BJ (cell line): ENCODE measurements at regions not wholly inside any gene's neighbourhood (a gene's known extent, or its start where the extent isn't known, plus 50 kb on each side); places are given as distances from the start of the nearest gene placed in this dataset.
"Not testable (repeated sequence)": the region's sequence is repeated elsewhere in the genome, so short reads cannot be mapped to it uniquely, and the experiment has no call there.

Source experiments
- CTCF ChIA-PET: fragments of 350-600 bp; formaldehyde crosslinking; extraction: SDS; loops from one replicate; lab custom pipeline; 2021; ENCODE audit warnings: antibody characterized with exemption, inconsistent platforms; lab: Yijun Ruan, JAX
- POLR2A ChIA-PET: fragments of 300-600 bp; sonication (Branson Sonifier 250); formaldehyde crosslinking; extraction: SDS; loops from one replicate; lab custom pipeline; 2021; ENCODE audit warnings: antibody characterized with exemption; lab: Charles Lee
- DNase-seq: peaks from one replicate; pipeline ENCODE4 v3.0.0-alpha.2; 2011; ENCODE audit warnings: low read depth
- H3K27me3 ChIP-seq: 2 replicates; pipeline ENCODE4 v1.6.0; 2011; ENCODE audit warnings: low read length; ENCODE audit not compliant: control insufficient read depth, insufficient read depth
- H3K36me3 ChIP-seq: 2 replicates; pipeline ENCODE4 v1.5.1; 2011; ENCODE audit warnings: low read length; ENCODE audit not compliant: control insufficient read depth, insufficient read depth
- H3K4me3 ChIP-seq: 2 replicates; pipeline ENCODE4 v1.5.1; 2011; ENCODE audit warnings: low read depth, mild to moderate bottlenecking, control low read depth, low read length
- CTCF ChIP-seq: IDR thresholded peaks from 2 replicates; pipeline ENCODE4 v1.5.1; 2011; ENCODE audit warnings: low read depth, mild to moderate bottlenecking, control low read depth, inconsistent platforms, low read length, moderate library complexity; ENCODE audit not compliant: insufficient read depth

- ChIA-PET CTCF (no interaction called here), POLR2A (no interaction called here)
- no peak for DNase-seq
Measured at GRCh38 chr7:109890622-109891021, 1200.3 kb upstream of the LRRN3 start.

GRCh38 chr7:109893231-109893630, 1197.7 kb upstream of the LRRN3 start:
- no peaks in the 10 kb centered on the region for H3K36me3 ChIP-seq
- H3K4me3 ChIP-seq = no peak overlapping the region
- ChIA-PET CTCF (no interaction called here), POLR2A (no interaction called here)
- H3K27me3 ChIP-seq = no peaks in the 10 kb centered on the region
- no peak for DNase-seq
- no peak for TF ChIP-seq CTCF

More at GRCh38 chr7:109890622-109891021, 1200.3 kb upstream of the LRRN3 start:
- Histone ChIP-seq H3K4me3 (no peak overlapping the region), H3K36me3 (no peaks in the 10 kb centered on the region), H3K27me3 (no peaks in the 10 kb centered on the region)
- no peak for TF ChIP-seq CTCF

GRCh38 chr7:109895536-109895935, 1195.4 kb upstream of the LRRN3 start:
- TF ChIP-seq CTCF = no peak
- Histone ChIP-seq H3K4me3 (no peak overlapping the region), H3K27me3 (no peaks in the 10 kb centered on the region), H3K36me3 (no peaks in the 10 kb centered on the region)
- DNase-seq = no peak
- ChIA-PET CTCF (interaction anchor here (3.2 kb wide), 1 partner anchor 10 kb away, joined by 7 read pairs; no protein-coding TSS in a partner anchor), POLR2A (no interaction called here)

GRCh38 chr7:109901926-109902325, 1189.0 kb upstream of the LRRN3 start:
- no peak for TF ChIP-seq CTCF
- POLR2A ChIA-PET = no interaction called here
- no peak overlapping the region for H3K4me3 ChIP-seq
- no peak for DNase-seq
- CTCF ChIA-PET = interaction anchor here (0.6 kb wide), 1 partner anchor 795 kb away, joined by 3 read pairs; no protein-coding TSS in a partner anchor
- no peaks in the 10 kb centered on the region for H3K27me3 ChIP-seq
- H3K36me3 ChIP-seq = no peaks in the 10 kb centered on the region

- H3K4me3 ChIP-seq, DNase-seq, CTCF ChIA-PET, H3K27me3 ChIP-seq, POLR2A ChIA-PET, H3K36me3 ChIP-seq: not testable (repeated sequence)
Measured at GRCh38 chr7:109905368-109906065, 1185.4 kb upstream of the LRRN3 start.

GRCh38 chr7:109915670-109916069, 1175.3 kb upstream of the LRRN3 start:
- ChIA-PET POLR2A (no interaction called here), CTCF (no interaction called here)
- no peak overlapping the region for H3K4me3 ChIP-seq
- no peak for TF ChIP-seq CTCF
- DNase-seq = no peak
- no peaks in the 10 kb centered on the region for H3K36me3 ChIP-seq
- H3K27me3 ChIP-seq = no peaks in the 10 kb centered on the region
